HL-60 (cell line): ENCODE measurements at regions not wholly inside any gene's neighbourhood (a gene's known extent, or its start where the extent isn't known, plus 50 kb on each side); places are given as distances from the start of the nearest gene placed in this dataset.
A peak's percentile ranks its signal among the peaks of the same experiment; 100 is the strongest.

ENCODE experiments used
- DNase-seq, 2 experiments: peaks; one replicate each; pipeline ENCODE4 v3.0.0-alpha.2; 2010 to 2020; ENCODE audit warnings: low read depth in 1 of 2, low spot score in 1 of 2
- H3K27ac ChIP-seq: fragments of 250-450 bp; sonication (Bioruptor Pico); replicated peaks from 2 replicates; pipeline ENCODE4 v1.5.1; 2020; ENCODE audit warnings: mild to moderate bottlenecking, moderate library complexity
- H3K27me3 ChIP-seq: fragments of 250-450 bp; sonication (Bioruptor Pico); 2 replicates; pipeline ENCODE4 v1.5.1; 2021; ENCODE audit warnings: mild to moderate bottlenecking, moderate library complexity; ENCODE audit not compliant: insufficient read depth, poor library complexity, severe bottlenecking
- H3K4me3 ChIP-seq: replicated peaks from 2 replicates; pipeline ENCODE4 v1.5.1; 2011; ENCODE audit warnings: mild to moderate bottlenecking, control low read depth, low read length; ENCODE audit not compliant: insufficient read depth
- CTCF ChIP-seq: IDR thresholded peaks from one replicate; pipeline ENCODE4 v1.5.1; 2011; ENCODE audit warnings: low read length, control low read depth, inconsistent platforms; ENCODE audit not compliant: insufficient read depth
- GABPA ChIP-seq: IDR thresholded peaks from 2 replicates; pipeline ENCODE4 v1.6.1; 2012; ENCODE audit warnings: low read depth
- POLR2AphosphoS5 ChIP-seq: IDR thresholded peaks from 2 replicates; pipeline ENCODE4 v1.6.1; 2012; ENCODE audit warnings: low read depth
- REST ChIP-seq: IDR thresholded peaks from 2 replicates; pipeline ENCODE4 v1.6.1; 2012; ENCODE audit warnings: low read depth; ENCODE audit not compliant: insufficient replicate concordance
- SPI1 ChIP-seq: IDR thresholded peaks from 2 replicates; pipeline ENCODE4 v1.6.1; 2012; ENCODE audit warnings: low read depth, mild to moderate bottlenecking, borderline replicate concordance

- no peaks in the 10 kb centered on the region for H3K27me3 ChIP-seq
- DNase-seq = no peak
- no peak for TF ChIP-seq GABPA
- no peak for TF ChIP-seq CTCF
- TF ChIP-seq REST = no peak
- no peak for TF ChIP-seq SPI1
- TF ChIP-seq POLR2AphosphoS5 = no peak
- H3K27ac ChIP-seq = no peak overlapping the region
- H3K4me3 ChIP-seq = no peak overlapping the region
These were observed 264.7 kb downstream of the ENGASE start for GRCh38 chr17:79339321-79339720.

- Histone ChIP-seq H3K27ac (no peak overlapping the region), H3K4me3 (no peak overlapping the region), H3K27me3 (no peaks in the 10 kb centered on the region)
- TF ChIP-seq SPI1 (no peak), POLR2AphosphoS5 (no peak), CTCF (no peak)
- DNase-seq = no peak
These were observed 264.0 kb downstream of the ENGASE start for GRCh38 chr17:79338604-79339003.

- TF ChIP-seq REST (peak; percentile 89), SPI1 (no peak), GABPA (no peak)
- Histone ChIP-seq H3K4me3 (no peak overlapping the region), H3K27me3 (no peaks in the 10 kb centered on the region), H3K27ac (no peak overlapping the region)
- no peak for DNase-seq
These were observed 263.5 kb downstream of the ENGASE start for GRCh38 chr17:79338152-79338551.

- H3K27me3 ChIP-seq = peaks cover 4% of the 10 kb centered on the region
- TF ChIP-seq SPI1 (no peak), POLR2AphosphoS5 (no peak), CTCF (no peak), REST (no peak)
- H3K4me3 ChIP-seq = no peak overlapping the region
- no peak for DNase-seq
- H3K27ac ChIP-seq = no peak overlapping the region
These were observed 262.4 kb downstream of the ENGASE start for GRCh38 chr17:79337053-79337452.
